NCI-H2196 treated with DMSO at 0.1 percent for 48 hours (cell line): ENCODE measurements at regions not wholly inside any gene's neighbourhood (a gene's known extent, or its start where the extent isn't known, plus 50 kb on each side); places are given as distances from the start of the nearest gene placed in this dataset.
"Not testable (repeated sequence)": the region's sequence is repeated elsewhere in the genome, so short reads cannot be mapped to it uniquely, and the experiment has no call there.

Experiments
- DNase-seq: peaks from one replicate; lab custom pipeline; 2025; ENCODE audit not compliant: unreplicated experiment; lab: John Stamatoyannopoulos, UW

GRCh38 chr2:192484903-192485302, 290.2 kb upstream of the TMEFF2 start:
- no peak for DNase-seq

DNA sequence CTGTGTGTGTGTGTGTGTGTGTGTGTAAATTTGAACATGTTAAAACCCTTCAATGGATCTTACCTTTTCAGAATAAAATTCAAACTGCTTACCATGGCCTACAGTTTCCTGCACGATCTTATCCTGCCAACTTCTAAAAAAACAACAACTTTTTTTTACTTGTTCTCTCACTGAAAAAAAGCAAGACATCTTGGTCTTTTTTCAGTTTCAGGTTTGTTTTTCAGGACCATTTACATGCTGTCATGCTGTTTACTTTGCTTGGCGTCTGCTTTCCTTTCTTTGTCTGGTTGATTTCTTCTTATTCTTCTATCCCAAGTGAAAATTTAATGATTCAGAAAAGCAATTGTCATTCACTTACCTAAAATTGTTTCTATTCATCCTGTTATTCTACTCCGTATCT, 286.3 kb upstream of the TMEFF2 start:
- no peak for DNase-seq

DNA sequence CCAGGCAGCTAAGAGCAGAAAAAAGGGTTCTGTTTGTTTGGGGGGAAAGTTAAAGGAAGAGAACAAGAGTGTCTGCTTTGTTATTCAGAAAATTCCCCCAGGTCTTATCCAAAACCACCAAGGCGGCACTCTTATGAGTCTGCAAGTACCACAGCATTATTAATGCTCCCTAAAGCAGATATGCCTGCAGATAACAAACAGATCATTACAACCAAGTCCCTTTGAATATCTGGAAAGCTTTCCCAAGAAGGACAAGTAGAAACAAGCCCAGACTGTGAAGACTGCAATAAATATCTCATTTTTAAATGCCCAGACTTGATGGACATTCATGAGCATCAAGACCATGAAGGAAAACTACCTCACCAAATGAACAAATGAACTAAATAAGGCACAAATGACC, 278.6 kb upstream of the TMEFF2 start:
- DNase-seq: no peak

DNA sequence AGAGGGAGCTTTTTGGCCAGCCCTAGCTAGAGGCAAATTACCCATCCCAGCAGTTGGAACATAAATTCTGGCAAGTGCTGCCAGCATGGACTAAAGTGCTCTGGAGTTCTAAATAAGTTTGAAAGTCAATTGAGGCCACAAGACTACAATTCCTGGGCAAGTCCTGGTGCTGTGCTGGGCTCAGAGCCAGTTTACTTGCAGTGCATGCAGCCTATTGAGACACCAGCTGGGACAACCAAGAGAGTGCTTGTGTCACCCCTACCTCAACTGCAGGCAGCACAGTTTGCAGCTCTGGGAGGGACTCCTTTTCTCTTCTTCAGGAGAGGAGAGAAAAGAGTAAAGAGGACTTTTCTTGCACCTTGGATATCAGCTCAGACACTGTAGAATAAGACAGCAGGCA, 277.2 kb upstream of the TMEFF2 start:
- DNase-seq: no peak

DNA sequence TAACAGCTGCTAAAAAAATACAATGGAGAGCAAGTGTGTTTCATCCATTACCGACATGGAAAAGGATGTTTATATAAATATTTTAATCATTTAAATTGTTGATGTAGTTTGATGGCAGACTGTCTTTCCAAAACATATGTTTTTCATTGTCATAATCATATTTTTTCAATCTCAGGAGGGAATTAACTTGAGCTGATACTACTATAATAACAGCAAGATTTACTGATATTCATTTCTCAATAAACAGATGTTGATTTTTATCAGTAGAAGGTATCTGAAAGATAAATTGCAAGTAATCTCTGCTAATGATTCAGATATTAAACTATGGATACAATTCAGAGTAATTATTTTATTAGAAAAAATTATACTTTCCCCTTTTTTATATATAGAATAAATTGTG, 274.9 kb upstream of the TMEFF2 start:
- DNase-seq: no peak

DNA sequence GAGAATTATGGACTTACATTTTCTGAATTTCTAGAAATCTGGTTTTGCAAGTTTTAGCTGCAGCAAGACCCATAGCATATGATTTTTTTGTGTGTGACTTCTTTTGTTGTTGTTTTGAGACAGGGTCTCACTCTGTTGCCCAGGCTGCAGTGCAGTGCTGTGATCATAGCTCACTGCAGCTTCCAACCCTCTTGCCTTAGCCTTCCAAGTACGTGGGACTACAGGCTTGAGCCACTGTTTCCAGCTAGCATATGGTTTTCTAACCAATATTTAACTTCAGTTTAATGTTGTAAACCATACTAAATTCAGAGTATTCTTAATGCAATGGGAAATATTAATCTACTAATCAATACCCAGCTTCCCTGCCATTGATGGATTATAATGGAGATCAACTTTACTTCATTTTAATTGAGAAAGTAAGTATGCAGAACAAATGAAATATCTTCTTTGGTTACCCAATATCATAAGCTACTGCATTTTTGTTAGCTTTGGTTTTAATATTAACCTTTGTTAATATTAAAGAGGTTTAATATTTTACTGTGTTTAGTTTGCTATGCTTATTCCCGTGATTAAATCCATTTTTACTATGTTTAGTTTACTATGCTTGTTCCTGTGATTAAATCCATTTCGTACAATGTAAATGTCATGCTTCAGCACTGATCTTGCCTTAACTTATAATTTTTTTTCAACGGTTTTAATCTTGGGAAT, 273.4 kb upstream of the TMEFF2 start:
- no peak for DNase-seq

- DNase-seq: no peak
Measured at GRCh38 chr2:192465141-192465540, 270.4 kb upstream of the TMEFF2 start.

GRCh38 chr2:192459422-192459821, 264.7 kb upstream of the TMEFF2 start:
- no peak for DNase-seq

DNA sequence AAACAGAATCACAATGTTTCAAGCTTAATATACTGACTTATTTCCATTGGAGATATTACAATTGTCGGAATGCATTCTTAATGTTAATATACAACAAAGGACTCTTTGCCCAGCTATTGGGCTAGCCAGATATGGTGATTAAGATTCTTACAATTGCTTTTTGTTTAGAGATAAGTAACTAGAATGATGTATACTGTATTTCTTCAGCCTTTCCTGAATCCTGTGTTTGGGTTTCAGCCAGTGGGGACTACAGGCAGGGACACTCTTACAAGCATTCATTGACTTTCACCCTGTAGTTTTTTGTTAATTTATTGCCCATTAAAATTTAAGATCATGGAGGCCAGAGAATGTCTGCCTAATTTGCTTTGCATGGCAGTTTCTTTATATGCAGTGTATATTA, 254.1 kb upstream of the TMEFF2 start:
- DNase-seq: no peak

DNA sequence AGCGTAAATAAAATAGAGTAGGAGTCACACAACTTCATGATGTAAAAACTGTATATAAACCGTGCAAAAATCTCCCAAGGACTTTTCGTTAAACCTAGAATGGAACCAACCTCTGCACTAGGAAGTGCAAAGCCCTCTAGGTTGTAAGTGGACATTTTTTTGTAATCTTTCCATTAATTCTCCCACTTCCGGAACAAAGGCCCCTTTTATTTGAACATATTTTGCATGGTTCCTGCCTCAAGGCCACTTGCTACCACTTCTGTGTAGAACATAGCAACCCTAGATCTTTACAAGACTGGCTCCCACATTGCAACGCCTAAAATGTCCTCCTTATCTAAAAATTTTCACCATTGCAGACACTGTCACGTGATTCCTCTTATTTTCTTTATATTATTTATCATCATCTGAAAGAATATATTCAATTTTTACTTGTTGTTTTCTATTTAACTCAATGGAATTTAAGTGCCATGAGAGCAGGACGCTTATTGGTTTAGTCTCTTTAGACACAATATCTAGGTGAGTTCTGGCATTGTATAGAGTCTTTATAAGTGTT, 249.6 kb upstream of the TMEFF2 start:
- no peak for DNase-seq

DNA sequence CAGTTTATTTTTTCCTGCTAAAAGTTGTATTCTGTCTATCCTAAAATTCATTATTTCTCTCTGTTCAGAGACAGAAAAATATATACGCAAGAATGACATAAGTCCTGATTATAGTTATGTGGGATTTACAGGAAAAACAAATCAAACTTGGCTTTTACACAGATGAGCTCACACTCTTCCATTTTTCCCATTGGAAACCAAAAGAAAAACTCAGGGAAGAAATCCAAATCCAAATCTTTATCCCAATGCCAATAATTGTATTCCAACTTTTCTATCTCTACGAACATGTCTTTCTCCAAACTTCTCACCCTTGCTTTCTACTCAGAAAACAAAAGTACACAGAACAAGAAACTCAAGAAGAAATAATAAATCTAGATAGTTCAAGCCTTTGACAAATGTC, 249.1 kb upstream of the TMEFF2 start:
- DNase-seq: no peak

DNA sequence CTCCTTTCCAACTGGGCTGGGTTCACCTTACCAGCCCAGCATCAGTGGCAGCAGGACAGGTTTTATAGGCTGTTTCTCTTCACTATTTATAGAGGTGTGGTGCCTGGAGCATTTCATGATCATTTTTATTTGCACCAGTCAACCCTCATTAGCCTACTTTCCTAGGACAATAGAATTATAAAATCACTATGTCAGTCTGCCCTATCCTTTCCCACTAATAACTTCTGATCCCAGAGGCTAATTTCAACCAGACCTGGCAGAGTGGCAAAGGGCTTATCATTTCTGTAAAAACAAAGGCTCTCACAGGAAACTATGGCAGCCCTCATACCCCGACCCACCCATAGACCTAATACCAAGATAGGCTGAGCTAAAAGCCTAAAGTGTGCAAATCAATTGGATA, 243.5 kb upstream of the TMEFF2 start:
- DNase-seq: no peak

DNA sequence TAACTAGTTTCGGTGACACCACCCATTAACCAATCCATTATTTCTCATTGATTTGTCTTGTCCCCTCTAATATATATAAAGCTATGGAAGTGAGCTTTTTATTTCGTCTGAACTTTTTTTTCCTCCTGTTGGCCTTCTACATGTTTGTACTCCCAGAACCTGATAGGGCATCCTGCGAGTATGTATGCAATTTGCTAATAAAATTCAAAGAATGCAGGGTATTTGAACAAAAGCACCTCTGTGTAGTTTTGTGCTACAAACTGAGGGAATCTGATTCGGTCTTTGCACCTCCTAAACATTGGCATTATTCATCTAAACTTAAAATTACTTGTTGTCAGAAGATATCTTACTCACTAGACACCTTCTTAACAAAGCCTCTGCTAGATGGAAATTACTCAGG, 242.9 kb upstream of the TMEFF2 start:
- DNase-seq: no peak

- DNase-seq: no peak
Measured at GRCh38 chr2:192424243-192424642, 229.5 kb upstream of the TMEFF2 start.

GRCh38 chr2:192419786-192420185, 225.1 kb upstream of the TMEFF2 start:
- no peak for DNase-seq

DNA sequence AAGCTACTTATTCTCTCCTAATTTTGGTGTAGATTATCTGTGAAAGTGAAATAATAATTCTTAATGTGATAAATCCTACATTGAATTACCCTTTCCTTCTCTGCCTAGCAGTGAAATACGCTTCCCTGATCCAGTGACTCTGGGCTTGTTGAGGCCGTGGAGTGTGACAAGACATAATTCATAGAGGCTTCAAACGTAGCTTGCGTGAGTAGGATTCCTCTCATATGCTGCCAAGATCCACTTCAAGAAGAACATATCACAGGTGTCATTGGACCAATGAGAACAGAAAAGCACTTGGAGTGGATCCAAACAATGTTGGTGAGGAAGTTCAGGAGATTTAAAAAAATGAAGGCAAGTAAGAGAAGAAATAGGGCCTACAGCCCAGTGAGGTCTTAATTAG, 221.3 kb upstream of the TMEFF2 start:
- no peak for DNase-seq

GRCh38 chr2:192414794-192415193, 220.1 kb upstream of the TMEFF2 start:
- DNase-seq: no peak

GRCh38 chr2:192413812-192414681, 219.3 kb upstream of the TMEFF2 start:
- DNase-seq: no peak

GRCh38 chr2:192412866-192413265, 218.1 kb upstream of the TMEFF2 start:
- DNase-seq: not testable (repeated sequence)

- no peak for DNase-seq
Measured at GRCh38 chr2:192412394-192412793, 217.7 kb upstream of the TMEFF2 start.

DNA sequence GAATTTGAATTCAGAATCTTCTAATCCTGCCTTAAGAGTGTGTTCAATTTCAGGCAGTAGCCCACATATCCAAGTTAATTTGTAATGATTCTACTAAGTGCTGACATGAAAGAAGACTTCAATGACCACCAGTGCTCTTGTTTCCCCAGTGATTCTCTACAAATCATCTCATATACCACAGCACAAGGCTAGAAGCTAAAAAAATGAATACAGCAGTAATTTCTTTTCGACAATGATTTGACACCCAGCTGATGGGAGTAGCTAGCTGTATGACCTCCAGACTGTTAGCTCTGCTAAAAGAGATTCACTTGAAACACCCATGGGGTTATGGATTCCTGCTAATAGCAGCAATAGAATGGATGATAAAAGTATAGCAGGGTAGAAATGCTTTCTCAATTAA, 217.0 kb upstream of the TMEFF2 start:
- no peak for DNase-seq

GRCh38 chr2:192410319-192410718, 215.6 kb upstream of the TMEFF2 start:
- DNase-seq: no peak
